GM21515 (cell line): ENCODE measurements at regions not wholly inside any gene's neighbourhood (a gene's known extent, or its start where the extent isn't known, plus 50 kb on each side); places are given as distances from the start of the nearest gene placed in this dataset.
"Not testable (repeated sequence)": the region's sequence is repeated elsewhere in the genome, so short reads cannot be mapped to it uniquely, and the experiment has no call there.

Source experiments
- ATAC-seq: cut with Tn5 transposase; IDR thresholded peaks from one replicate; pipeline ENCODE4 v1.9.1; 2021; ENCODE audit not compliant: unreplicated experiment

- no peak for ATAC-seq
These were observed 460.0 kb upstream of the NRP1 start for GRCh38 chr10:33794460-33794859.

GRCh38 chr10:33793793-33794192, 459.3 kb upstream of the NRP1 start:
- ATAC-seq: no peak

GRCh38 chr10:33791272-33791660, 456.8 kb upstream of the NRP1 start:
- ATAC-seq: no peak

GRCh38 chr10:33790521-33791271, 456.2 kb upstream of the NRP1 start:
- ATAC-seq: no peak

- ATAC-seq: no peak
These were observed 449.1 kb upstream of the NRP1 start for GRCh38 chr10:33783557-33783956.

GRCh38 chr10:33783078-33783477, 448.6 kb upstream of the NRP1 start:
- no peak for ATAC-seq

- no peak for ATAC-seq
These were observed 447.3 kb upstream of the NRP1 start for GRCh38 chr10:33781606-33782395.

- ATAC-seq: no peak
These were observed 446.5 kb upstream of the NRP1 start for GRCh38 chr10:33780961-33781360.

GRCh38 chr10:33777223-33777622, 442.8 kb upstream of the NRP1 start:
- no peak for ATAC-seq

- no peak for ATAC-seq
These were observed 442.1 kb upstream of the NRP1 start for GRCh38 chr10:33776419-33777070.

GRCh38 chr10:33774857-33775256, 440.4 kb upstream of the NRP1 start:
- ATAC-seq: no peak

GRCh38 chr10:33773886-33774480, 439.5 kb upstream of the NRP1 start:
- no peak for ATAC-seq

GRCh38 chr10:33773253-33773573, 438.7 kb upstream of the NRP1 start:
- ATAC-seq: no peak

- no peak for ATAC-seq
These were observed 438.1 kb upstream of the NRP1 start for GRCh38 chr10:33772370-33773252.

GRCh38 chr10:33771856-33772255, 437.4 kb upstream of the NRP1 start:
- ATAC-seq: not testable (repeated sequence)

GRCh38 chr10:33764694-33765185, 430.3 kb upstream of the NRP1 start:
- ATAC-seq: no peak

GRCh38 chr10:33760056-33760943, 425.8 kb upstream of the NRP1 start:
- ATAC-seq: no peak

- no peak for ATAC-seq
These were observed 424.7 kb upstream of the NRP1 start for GRCh38 chr10:33759191-33759590.

- no peak for ATAC-seq
These were observed 423.8 kb upstream of the NRP1 start for GRCh38 chr10:33758299-33758698.
